H54 (cell line): ENCODE measurements at regions not wholly inside any gene's neighbourhood (a gene's known extent, or its start where the extent isn't known, plus 50 kb on each side); places are given as distances from the start of the nearest gene placed in this dataset.
A peak's percentile ranks its signal among the peaks of the same experiment; 100 is the strongest.

Experiments used
- DNase-seq: peaks from one replicate; pipeline ENCODE4 v3.0.0; 2011; ENCODE audit warnings: low spot score, mixed read lengths; ENCODE audit not compliant: insufficient read length
- FAIRE-seq: peaks from 3 replicates; lab custom pipeline; 2011; peaks lifted over from hg19 to GRCh38; lab: Jason Lieb, UNC
- POLR2A ChIP-seq: IDR thresholded peaks from 2 replicates; pipeline ENCODE4 v1.6.1; 2011; ENCODE audit warnings: low read depth, mild to moderate bottlenecking, low read length

DNA sequence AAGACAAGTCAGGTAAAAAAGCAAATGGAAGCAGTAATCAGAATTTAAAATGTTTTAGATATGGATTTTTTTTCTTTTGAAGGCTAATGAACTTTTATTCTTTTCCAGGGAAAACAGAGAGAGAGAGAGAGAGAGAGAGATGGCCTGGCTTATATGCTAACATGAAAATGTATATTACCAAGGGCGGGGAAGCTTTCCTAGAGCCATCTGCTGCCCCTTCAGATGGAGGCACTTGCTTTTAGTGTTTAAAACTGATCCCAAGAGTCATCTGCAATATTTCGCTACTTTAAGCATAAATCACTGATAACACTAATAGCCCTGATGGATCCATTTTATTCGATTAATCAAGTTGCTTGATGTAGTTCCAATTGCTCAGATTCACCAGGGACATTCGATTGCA, 186.1 kb upstream of the ADAMTS16 start:
- FAIRE-seq (no peak), DNase-seq (no peak)
- no peak for TF ChIP-seq POLR2A

DNA sequence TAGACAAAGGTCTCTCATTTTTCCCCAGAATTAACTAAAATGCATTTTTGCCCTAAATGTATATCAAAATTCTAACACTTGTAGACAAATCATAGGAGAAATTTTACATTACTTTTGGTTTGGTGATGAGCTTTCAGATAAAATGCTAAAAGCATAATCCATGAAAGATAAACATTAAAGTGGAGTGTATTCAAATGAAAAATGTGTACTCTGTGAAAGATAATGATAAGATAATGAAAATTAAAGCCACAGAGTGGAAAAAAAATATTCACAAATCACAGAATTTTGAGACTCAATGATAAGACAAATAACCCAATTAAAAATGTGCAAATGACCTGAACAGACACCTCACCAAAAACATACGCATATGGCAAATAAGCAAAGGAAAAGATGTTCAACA, 176.9 kb upstream of the ADAMTS16 start:
- DNase-seq (no peak), FAIRE-seq (no peak)
- TF ChIP-seq POLR2A, result no peak

DNA sequence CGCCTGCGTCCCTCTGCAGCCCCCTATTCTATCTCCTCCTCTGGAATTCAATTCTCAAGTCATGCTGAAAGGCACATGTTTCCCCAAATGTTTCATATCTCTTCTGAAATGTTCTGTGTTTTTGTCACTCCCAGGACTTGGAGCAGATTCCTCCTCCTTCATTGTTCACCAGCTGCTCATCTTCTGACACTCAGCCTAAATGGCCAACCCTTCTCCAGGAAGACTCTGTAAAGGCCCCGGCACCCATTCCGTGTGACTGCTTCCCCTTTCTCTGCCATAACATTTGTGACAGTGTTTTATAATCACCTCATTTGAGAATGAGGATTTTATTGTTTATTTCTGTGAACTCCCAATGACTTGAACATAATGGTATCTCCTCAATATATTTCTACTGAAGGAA, 170.8 kb upstream of the ADAMTS16 start:
- no peak for TF ChIP-seq POLR2A
- DNase-seq (no peak), FAIRE-seq (no peak)

DNA sequence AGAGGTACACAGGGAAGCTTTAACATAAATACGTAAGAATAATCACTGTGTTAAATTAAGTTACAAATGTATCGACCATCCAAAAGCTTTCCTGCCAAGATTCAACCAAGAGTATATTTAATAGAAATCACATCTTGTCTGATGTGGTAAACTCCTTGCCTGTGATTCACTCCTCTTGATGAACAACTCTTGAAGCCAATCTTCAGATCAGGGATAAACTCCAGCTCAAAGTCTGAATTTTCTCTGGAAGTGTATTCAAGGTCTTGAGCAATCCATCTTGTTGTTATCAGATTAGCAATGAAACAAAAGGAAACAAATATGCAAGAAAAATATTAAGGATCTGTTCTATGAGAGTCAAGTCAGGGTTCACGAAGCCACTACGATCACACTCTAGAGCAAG, 170.0 kb upstream of the ADAMTS16 start:
- no peak for TF ChIP-seq POLR2A
- FAIRE-seq (peak; percentile 43), DNase-seq (no peak)

DNA sequence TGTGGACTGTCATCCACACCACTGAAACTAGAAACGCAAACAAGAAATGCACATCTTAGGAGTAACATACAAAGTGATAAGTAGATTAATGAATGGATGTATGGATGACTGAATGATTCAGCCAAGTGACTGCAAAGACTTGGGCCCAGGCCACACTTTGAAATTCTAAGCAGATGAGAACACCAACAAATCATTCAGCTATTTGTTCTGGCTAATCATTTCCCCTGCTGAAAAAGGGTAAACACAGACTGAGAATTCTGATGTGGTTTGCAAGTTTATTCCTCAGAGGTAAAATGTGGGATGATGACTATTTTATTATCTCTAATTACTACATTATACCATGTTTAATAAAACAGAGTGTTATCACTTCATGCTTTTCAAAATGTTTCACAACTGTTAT, 163.2 kb upstream of the ADAMTS16 start:
- TF ChIP-seq POLR2A, result no peak
- FAIRE-seq (no peak), DNase-seq (no peak)

DNA sequence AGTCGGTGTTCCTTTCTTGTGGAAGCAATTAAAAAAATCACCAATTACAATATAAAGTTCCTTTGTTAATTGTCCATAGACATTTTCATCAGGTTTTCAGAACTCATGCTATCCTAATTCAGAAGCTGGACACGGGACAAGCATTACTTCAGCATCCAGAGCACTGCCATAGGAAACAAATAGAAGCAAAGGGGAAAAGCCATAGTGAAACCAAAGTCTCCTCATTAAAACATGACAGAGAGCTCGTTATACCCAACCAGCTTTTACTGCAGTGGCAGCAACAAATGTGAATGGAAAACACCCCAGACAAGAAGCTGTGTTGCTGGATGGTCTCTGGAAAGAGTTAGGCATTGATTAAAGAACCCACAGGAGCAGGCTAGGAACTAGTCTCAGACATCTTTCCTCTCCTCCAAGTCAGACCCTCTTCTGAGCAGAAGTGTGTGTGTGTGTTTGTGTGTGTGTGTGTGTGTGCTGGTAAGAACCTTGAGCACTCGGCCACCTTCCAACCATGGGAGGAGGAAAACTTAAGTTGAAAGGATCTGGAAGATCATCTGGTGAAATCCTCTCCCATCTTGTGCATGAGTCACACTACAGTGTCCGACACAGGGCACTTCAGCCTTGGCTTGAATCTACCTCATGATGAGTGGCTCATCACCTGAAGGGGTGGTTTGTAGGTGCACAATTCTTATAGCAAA, 162.6 kb upstream of the ADAMTS16 start:
- no peak for DNase-seq
- no peak for TF ChIP-seq POLR2A
- no peak for FAIRE-seq

DNA sequence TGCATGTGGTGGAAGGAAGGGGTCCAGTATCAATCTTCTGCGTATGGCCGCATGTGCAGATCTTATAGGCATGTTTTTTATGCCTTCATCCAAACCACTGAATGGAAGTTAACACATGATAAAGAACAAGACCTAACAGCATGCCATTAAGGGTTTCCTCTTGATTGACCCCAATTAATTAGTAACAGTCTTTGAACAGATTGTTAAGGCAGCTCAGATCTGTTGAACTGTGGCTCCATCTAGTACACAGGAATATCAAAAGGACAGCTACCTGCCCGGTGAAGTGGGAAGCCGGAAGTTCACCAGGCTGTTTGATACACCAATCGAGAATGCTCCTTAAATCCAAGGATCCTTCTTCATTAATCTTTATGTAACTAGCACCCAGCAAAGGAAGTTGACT, 159.9 kb upstream of the ADAMTS16 start:
- FAIRE-seq (no peak), DNase-seq (no peak)
- no peak for TF ChIP-seq POLR2A

DNA sequence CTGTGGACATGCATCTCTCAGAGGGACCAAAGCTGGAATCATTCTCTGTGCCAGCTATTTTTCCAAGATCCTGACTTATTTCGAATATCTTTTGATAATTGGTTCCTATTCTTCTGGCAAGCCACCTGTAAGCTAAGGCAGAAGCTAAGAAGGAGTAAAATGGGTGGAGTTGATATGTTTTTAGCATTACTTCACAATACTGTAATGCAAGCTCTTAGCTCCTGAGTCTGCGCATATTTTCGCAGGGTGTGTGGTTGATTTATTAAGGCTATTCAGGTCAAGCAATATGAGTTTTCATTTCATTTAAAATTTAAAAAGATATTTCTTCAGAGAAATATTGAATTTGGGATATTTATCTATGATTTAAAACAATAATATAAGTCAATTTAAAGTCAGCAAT, 158.5 kb upstream of the ADAMTS16 start:
- DNase-seq (no peak), FAIRE-seq (no peak)
- TF ChIP-seq POLR2A, result no peak

DNA sequence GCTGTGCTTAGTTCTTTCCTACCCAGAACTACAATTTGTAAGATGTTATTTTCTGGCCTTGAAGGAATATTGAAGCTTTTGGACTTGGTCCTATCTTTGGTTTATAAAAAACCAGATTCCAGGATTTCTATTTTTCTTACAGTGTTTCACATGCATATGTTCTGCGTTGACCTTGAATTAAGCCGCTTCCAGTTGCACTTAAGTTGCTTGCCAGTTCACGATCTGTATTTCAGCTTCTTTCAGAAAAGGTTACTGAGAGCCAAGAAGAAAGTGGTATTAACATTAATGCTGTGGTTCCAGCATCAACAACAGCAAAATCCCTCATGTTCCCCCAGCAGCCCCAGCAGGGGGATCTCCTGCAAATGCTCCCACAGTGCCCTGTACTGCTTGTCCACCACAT, 156.4 kb upstream of the ADAMTS16 start:
- TF ChIP-seq POLR2A, result no peak
- DNase-seq, result no peak
- peak; percentile 11 for FAIRE-seq

DNA sequence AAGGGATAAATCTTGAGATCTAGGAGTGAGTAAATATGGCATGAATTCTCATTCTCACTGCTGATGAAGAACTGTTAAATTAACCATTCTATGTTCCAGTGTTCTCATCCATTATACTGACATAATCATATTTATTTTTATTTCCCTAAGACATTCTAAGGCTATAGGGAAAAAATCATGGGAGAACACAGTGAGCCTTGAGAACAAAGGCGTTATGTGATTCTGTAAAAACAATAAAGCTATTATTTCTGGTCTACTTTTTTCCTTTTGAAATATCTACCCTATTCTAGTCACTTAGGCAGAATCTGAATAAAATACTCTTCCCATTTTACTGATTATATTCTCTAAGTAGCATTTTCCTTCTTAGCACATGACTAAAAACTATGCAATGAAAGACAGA, 155.7 kb upstream of the ADAMTS16 start:
- no peak for TF ChIP-seq POLR2A
- FAIRE-seq, result no peak
- no peak for DNase-seq

DNA sequence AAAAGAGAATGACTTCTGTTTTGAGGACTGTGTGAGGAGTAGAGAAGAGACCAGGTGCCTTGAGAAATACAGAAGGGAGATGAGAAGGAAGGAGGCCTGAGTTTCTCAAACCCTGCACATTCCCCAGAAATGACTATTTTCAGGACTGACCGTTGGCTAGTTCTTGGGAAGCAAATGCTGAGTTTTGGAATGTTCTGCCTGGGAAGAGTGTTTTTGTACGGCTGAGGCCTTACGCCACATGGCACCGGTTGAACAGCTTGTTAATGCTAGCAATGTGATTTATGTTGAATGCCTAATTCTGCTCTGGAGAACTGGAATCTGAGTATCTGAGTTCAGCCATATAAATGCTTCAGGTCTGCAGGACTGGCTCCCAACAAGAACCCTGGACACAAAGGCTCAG, 152.7 kb upstream of the ADAMTS16 start:
- DNase-seq (no peak), FAIRE-seq (no peak)
- no peak for TF ChIP-seq POLR2A

DNA sequence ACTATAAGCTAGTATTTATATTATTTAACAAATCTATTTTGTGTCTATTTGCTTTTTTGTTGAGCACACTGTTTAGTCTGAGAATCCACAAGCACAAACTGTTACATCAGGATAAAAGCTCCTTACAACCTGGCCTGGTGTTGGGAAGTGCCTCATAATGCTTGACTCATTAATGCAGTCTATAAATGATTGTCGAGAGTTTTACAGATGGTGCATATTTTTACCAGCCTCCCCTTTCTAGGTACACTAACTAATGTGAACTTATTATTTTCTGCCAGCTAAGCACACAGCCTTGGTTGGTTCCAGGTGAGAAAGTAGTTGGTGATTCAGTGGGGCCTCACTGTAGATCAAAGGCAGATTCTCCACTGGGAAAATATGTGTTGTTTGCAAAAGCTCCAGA, 151.0 kb upstream of the ADAMTS16 start:
- FAIRE-seq (no peak), DNase-seq (no peak)
- no peak for TF ChIP-seq POLR2A

DNA sequence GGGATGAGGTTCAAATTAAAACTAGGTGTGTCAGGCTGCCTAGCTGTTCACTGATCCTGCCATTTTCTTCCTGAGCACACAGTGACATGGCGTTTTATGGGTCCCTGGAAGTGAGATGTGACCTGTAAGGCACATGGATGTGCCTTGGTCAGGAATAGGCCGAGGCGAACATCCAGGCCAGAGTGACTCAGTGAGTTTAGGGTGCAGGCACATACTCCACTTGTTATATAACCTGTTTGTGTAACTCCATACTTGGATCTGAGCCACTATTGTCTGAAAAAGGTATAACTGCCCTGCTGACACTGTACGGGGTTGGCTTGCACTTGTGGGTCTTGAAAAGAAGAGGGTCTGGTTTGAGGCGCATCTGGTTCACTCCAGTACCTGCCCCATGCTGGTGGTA, 150.1 kb upstream of the ADAMTS16 start:
- no peak for TF ChIP-seq POLR2A
- no peak for DNase-seq
- no peak for FAIRE-seq

DNA sequence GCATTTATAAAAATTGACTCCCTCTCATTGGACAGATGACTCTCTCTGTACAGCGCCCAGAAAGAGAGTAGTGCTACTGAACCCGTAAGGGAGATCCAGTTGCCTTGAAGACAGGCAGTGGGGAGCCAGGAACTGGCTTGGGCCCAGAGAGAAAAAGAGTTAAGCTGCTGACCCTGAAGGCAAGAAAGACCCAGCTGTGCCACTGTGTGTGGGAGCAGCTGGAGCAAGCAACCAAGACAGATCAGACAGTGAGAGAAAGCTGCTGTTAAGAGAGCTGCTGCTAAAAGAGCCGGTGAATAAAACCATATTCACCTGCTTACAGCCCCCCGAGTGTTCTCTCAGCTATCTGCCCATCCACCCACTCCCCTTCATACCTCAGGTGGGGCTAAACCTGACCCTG, 149.7 kb upstream of the ADAMTS16 start:
- TF ChIP-seq POLR2A, result no peak
- FAIRE-seq, result no peak

DNA sequence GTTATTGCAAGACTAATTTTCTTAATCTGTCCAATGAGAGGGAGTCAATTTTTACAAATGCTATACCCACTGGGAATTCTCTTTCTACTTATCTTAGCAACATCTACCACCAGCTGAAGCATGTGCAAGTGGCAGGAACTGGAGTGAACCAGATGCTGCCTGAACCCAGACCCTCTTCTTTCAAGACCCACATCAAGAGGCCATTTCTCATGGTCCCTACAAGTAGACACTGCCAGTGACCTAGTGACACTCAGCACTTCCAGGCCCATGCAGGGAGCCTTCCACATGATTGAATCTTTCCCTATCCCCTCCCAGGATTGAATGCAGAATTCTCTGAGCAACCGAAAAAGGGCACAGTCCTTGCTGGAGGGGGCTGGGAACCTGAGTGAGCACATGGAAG, 148.2 kb upstream of the ADAMTS16 start:
- TF ChIP-seq POLR2A, result no peak
- FAIRE-seq, result no peak
- no peak for DNase-seq

More for the DNA sequence above, 149.7 kb upstream of the ADAMTS16 start:
- no peak for DNase-seq

DNA sequence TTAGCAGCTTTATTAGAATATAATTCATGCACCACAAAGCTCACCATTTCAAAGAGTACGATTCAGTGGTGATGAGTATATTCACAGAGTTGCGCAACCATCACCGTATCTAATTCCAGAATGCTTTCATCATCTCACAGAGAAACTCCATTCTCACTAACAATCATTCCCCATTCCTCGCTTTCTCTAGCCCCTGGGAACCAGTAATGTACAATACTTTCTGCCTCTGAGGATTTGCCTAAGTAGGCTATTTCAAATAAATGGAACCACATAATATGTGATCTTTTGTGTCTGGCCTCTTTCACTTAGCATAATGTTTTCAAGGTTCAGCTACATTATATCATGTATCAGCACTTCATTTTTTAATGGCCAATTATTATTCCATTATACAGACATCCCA, 145.1 kb upstream of the ADAMTS16 start:
- TF ChIP-seq POLR2A, result no peak
- DNase-seq, result no peak
- FAIRE-seq, result peak; percentile 89

DNA sequence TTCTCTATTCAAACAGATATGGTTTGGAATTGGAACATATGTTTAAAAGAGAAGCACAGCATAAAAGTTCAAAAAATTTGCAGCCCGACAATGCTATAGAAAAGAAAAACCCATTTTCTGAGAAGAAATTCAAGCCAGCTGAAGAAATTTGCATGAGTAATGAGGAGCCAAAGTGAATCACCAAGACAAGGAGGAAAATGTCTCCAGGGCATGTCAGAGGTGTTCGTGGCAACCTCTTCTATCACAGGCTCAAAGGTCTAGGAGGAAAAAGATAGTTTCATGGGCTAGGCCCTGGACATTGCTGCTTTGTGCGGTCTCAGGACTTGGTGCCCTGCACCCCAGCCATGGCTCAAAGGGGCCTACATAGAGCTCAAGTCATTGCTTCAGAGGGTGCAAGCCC, 134.8 kb upstream of the ADAMTS16 start:
- FAIRE-seq (no peak), DNase-seq (no peak)
- TF ChIP-seq POLR2A, result no peak
